HG03354 (cell line): ENCODE measurements at regions not wholly inside any gene's neighbourhood (a gene's known extent, or its start where the extent isn't known, plus 50 kb on each side); places are given as distances from the start of the nearest gene placed in this dataset.
"Not testable (repeated sequence)": the region's sequence is repeated elsewhere in the genome, so short reads cannot be mapped to it uniquely, and the experiment has no call there.

ENCODE experiments used
- ATAC-seq: cut with Tn5 transposase; IDR thresholded peaks from one replicate; pipeline ENCODE4 v1.9.1; 2021; ENCODE audit warnings: mild to moderate bottlenecking; ENCODE audit not compliant: unreplicated experiment, poor library complexity, severe bottlenecking

DNA sequence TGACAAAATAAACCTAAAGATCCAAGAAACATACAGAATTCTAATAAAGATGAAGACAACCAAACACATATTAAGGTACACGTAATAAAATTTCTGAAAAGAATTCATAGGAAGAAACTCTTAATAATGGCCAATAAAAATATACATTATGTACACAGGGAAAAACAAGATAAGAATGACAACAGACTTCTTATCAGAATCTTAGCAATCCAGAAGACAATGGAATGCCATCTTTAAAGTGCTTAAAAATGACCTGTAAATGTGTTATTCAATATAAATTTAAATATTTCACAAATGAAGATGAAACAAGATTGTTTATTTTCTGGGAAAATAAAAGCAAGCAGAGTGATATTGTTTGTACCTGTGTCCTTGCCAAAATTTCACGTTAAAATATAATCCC is 530.4 kb upstream of the PTBP2 start:
- ATAC-seq, result no peak

DNA sequence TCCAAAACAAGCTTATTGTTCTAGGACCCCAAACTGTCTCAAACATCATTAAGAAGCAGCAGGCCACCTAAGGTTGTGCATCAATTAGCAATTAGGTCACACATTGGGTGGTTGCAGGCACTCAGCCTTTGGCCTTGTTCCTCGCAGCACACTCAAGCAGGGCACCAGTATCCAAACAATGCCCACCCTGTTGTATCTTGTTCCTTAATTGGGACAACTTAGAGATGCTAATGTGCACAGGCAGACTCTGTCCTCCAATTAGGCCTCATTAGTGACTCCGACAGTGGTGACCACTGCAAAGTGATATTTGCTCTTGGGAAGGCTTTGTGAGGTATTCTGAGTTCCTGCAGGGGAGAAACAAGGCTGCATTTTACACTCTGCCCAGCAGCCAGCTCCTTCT is 515.1 kb upstream of the PTBP2 start:
- no peak for ATAC-seq

DNA sequence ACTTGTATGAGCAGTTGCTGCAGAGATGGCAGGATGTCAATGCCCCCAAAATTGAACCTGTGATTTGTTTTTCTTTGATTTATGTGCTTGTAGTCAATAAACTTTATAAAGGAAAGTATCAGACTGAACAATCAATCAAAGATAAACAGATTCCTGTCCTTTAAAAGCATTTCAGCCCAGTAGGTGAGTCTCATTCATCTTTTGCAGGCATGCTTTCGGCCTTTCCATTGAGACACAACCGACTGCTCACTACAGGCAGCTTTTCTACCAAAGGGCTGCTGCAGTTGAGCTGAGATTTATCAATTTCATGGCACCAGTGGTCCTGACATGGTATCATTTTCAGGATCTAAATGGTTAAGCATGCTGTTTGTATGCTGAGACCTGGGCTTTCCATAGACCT is 513.6 kb upstream of the PTBP2 start:
- ATAC-seq, result no peak

DNA sequence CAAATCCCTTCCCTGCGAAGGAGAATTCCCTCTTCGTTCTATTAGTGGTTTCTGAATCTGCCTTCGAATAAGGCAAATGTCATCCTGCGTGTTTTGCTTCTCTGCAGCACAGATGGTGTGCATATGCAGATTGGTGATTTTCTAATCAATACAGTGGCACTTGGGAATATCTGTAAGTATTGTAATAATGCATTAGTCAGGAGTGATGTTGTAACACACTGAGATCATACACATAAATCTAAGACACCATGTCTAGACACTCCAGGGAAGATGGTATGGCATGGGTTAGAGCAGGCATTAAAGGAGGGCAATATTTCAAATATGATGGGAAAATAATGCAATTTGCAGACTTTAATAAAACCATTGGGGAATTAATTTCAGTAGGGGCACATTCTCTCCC is 513.2 kb upstream of the PTBP2 start:
- ATAC-seq, result no peak

DNA sequence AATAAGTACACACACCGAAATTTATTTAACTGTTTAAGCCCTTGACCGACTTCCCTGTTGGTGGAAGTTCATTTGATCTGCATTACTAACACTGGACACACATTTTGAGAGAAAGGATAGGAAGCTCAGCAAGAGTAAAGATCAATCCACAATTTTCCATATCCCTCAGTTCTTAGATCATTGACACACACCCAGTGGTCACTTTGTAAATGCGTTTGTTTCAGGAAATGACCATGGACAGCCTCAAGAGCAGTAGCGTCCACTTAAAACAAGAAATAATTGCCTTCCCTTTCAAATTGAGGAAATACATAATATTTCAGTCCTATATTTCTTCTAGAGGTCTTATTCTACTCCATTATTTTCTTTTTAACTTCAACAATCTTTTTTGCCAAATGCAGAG is 511.5 kb upstream of the PTBP2 start:
- no peak for ATAC-seq

DNA sequence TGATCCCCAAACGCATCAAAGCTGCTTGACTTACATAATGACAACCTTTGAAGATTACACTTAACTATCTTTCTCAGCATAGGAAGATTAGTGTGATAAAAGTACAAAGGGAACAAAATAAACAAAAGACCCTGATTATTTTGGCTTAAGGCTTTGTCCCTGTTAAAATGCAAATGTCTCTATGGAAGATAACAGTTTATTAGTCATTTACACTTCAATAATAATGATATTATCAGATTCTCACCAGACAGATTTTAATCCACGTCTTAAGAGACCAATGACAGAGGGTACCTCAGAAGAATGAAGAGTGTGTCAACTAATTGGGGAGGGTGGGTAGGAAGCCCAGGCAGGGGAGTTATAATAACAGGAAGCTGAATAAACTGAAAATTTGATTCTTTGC is 510.4 kb upstream of the PTBP2 start:
- ATAC-seq, result no peak

DNA sequence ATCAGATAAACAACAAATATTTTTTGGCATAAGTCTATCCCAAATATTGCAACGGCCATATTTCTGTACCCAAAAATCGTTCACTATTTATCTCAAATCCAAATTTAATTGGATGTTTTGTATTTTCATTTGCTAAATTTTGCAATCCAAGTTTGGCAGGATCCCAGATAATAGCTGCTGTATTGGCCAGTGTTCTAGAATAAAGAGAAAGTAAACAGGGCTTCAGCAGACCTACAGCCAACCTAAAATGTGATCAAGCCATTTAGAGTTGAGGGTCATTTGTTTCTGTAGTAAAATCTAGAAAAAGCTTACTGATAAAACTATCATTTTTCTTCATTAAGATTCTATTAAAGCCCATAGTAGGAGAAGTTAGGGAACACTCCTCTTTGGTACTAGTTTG is 506.6 kb upstream of the PTBP2 start:
- no peak for ATAC-seq

DNA sequence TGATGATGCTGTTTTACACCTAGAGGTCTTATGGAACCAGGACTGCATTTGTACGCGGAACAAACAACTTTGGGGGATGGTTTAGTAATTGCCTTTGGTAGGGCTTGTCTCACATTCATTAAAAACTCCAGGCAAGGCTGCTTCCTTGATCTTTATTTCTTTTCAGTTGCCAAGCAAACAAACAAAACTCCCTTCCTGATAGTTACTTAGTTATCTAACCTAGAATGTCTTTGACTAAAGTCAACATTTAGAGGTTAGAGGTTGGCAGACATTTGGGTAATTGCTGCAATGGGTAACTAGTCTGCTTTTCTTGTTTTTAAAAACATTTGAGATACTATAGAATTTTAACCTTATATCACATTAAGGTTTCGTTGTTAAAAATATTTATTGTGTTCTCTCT is 500.9 kb upstream of the PTBP2 start:
- no peak for ATAC-seq

DNA sequence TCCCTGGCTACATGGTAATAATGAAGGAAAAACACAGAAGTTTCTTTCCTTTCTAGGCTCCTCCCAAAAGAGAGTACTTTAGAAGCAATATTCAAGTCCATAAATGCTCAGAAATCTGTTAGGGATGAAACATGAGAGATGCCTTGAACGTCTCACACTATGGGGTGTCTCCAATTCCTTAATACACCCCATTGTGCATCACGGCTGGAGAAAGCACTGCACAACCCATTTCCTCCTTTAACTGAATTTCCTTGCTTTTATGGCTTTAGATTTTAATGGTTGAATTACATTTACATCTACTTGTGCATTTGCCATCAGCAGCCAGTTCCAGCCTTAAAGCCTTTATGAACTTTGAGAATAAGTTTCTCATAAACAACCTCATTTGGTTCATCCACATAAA is 498.9 kb upstream of the PTBP2 start:
- ATAC-seq, result no peak

DNA sequence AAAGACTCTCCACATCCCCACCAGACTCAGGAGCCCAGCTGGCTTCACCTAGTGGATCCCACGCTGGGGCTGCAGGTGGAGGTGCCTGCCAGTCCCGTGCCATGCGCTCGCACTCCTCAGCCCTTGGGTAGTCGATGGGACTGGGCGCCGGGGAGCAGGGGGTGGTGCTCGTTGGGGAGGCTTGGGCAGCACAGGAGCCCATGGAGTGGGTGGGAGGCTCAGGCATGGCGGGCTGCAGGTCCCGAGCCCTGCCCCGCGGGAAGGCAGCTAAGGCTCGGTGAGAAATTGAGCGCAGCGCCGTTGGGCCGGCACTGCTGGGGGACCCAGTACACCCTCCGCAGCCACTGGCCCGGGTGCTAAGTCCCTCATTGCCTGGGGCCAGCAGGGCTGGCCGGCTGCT is 497.4 kb upstream of the PTBP2 start:
- ATAC-seq, result not testable (repeated sequence)

DNA sequence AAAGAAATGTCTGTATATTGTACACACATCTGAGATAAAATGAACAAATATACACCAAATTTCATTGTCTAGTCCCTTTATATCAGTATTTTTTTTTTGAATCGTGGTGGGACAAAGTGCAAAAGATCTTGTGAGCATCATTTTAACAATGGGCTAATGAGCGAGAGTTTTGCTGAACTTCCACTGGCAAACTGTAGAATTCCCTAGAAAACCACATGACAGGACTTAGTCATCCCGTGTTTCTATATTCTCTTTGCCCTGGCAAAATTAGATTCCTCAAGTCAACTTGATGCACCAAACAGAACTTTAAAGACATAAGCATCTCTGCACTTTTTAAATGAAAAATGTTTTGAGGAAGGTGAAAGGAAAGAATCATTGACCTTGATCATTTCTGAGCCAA is 488.2 kb upstream of the PTBP2 start:
- no peak for ATAC-seq

DNA sequence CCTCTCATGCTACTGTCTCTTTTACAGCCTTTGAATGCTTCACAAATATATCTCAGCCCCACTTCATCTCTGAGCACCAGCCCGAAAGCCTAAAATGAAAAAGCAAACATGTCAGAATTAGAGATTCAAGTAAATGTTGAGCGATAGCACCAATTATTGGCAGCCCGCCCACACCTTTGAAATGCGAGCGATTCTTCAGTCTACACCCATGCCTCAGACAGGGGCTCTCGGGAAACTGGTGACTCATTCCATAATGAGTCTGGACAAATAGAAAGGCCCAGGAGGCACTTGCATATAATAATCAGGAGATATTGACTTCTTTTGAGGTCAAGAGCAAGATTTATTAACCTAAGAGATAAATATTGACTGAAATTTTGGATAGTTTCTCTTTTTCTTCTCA is 487.3 kb upstream of the PTBP2 start:
- no peak for ATAC-seq

DNA sequence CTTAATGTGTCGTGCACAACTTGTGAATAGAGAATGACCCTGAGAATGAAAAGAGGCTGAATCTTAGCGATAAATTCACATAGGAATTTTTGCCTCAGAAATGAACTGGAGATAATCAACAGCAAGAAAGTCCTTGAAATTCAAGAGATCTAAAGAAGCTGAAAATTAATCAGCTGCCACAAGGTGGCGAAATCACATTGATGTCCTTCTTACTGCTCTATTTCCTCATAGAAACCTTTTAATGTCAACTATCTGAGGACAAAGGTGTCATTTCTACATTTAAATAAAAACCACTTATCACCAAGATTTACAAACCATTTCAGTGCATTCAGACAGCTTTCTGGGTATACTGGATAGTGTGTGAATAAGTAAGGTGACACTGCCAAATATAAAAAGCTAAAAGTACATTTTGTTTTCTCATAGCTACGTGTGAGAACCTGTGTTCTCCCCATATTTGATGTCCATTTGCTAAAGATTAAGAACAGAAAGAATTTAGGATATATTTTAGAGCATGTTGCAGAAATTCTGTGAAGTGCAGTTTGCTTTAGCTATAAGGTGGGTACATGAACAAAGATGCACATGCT is 485.3 kb upstream of the PTBP2 start:
- no peak for ATAC-seq

DNA sequence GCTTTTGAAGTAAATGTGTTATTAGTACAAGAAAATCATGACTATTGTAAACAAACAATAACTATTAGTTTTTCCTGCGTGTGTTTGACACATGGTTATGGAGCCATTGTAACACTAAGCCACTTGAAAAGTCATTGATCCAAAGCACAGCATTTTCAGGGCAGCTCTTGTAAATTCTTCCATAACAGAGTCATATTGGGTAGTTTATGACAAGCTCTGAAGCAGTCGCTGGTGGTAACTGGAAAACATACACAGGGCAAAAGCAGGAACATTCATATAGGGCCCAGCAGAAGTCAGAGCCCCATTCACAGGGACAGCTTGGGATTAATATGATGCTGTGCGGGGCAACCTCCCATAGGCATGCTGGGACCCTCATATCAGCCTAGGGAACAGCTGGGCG is 483.2 kb upstream of the PTBP2 start:
- no peak for ATAC-seq

DNA sequence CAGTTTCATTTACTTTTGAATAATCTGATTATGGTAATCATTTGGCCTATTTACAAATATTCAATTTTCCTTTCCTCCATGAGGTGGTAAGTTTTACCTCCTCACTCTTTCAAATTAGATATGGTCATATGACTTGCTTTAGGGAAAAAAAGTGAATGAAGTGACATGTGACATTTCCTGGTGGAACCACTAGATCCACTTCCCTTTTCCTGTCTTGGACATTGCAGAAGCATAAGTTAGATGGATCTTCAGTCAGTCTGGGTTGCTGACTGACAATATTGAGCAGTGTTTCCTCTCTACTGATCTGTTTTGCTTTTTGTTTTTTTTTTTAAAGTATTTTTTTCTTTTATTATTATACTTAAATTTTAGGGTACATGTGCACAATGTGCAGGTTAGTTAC is 481.1 kb upstream of the PTBP2 start:
- ATAC-seq, result no peak

DNA sequence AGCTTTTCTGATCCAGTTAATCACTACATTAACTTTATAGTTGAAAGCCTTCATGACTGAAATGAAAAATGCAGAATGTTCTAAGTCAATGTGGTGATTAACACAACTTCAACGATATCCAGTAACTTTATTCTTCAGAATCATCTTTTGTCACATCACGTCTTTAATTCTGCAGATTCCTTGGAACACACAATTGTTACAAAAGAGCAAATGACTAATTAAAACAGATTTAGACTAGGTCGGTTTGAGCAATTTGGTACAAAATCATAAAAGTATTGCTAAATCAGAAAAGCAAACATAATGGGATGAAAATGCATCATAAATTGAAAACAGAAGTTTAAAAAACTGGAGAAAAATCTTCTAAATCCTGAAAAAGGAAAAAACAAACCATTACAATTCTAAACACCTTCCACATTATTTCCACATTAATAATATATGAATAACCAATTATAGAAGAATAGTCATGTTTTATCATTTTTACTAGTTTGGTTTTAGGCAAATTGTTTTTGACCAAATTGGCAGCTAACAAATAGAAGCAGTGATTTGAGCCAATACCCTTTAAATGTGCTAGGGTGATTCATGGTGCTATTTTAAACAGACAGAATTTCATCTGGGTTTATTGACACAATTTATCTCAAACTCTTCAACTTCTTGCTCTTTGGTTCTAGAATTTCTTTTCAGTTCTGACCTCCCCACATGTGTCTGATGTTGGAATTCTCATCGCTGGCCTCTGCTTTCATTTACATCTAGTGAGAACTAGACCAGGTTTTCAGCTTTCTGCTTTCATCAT is 468.1 kb upstream of the PTBP2 start:
- ATAC-seq, result no peak

DNA sequence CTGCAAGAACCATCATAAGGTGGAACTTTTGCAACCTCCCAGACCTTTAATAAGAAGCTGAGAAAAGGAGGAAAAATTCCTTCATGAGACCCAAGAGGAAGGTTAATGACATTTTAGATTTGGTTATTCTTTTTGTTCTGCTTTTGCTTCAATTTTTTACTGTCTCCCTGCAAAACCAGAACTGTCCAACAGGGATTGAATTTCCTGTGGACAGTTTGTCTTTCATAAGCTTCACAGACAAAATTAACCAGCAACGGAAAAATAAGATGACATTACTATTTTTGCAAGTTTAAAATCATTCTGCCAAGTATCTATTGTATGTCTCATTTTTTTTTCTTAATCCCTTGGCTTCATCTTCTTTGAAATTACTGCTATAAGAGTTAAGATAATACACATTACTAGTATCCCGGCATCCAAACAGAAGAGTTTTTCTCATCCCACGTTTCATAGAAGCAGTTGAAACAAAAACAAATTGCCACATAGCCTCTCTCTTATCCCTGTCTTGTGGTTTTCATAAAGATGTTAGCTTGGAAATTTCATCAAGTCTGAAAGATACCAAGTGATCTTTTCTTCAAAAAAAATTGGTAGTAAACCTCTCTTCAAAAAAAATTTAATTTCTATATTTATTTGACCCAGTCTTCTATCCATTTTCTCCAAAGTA is 465.3 kb upstream of the PTBP2 start:
- ATAC-seq, result no peak

DNA sequence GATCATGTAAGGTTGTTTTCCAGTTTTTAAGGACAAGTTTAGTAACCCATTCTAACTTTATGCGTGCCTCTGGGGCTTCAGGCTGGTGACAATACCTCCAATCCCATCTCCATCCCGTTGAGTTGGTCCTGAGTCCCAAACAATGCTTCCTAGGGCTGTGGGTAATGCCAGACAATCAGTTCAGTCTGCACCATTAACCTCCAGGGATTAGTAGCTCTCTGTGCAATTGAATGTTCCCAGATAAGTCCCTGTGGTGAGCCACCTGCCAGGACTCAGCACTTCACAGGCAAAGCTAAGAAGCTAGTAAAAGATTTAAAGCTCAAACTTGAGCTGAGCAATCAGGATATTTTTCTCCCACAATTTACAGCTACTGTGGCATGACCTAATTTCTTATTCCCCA is 462.2 kb upstream of the PTBP2 start:
- no peak for ATAC-seq

DNA sequence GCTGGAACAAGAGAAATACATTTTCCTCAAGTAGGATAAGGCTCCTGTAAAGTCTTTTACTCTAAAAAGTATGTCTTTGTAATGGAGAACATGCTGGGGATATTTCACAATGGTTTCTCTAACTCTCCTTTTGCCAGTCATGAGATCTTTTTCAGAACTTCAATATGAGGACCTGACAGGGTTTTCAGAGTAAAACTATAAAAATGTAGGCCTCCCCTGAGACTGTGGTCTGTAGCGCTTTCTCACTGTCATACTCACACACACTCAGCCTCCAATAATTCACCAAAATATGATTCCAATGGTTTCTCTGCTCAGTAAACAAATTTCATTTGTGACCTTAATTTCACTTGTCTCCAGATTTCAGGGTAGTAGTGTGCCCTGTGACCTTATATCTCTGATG is 440.1 kb upstream of the PTBP2 start:
- no peak for ATAC-seq

DNA sequence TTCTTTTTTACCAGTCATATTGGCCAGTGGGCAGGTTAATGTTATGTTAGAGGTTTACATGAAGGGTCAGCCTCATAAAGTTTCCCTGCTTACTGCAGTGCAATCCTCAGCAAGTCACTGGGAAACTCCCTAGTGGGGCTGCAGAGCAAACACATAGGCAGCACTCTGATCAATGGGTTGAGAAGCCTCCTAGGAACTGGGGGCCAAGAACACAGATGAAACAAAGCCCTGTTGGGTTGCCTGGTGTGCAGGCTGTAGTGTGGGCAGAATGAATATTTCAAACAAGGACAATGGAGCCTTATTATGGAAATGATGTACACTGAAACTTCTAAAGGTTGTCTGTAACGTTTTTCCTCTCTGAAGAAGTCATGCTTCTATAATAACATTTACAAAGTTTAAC is 431.6 kb upstream of the PTBP2 start:
- no peak for ATAC-seq

DNA sequence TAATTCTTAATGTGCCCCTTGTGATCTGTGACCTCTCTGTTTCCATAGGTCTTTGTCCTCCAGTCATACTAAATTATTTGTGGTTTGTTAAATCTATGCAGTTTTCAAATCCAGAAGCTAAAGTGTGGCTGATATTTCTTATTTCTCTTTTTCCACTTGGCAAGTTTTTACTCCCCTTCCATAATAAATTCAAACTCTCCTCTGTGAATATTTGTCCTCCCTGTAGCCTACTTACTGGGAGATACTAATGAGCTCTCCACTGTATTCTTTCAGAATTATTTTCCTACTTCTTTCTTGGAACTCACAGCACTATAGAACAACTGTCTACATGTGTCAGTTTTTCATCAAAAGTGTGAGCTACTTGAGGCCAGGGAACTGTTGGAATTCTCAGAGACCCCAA is 430.8 kb upstream of the PTBP2 start:
- no peak for ATAC-seq
